Brain microvascular endothelial cell (primary cell): ENCODE measurements at regions not wholly inside any gene's neighbourhood (a gene's known extent, or its start where the extent isn't known, plus 50 kb on each side); places are given as distances from the start of the nearest gene placed in this dataset.

Experiments used
- DNase-seq: peaks from one replicate; pipeline ENCODE4 v3.0.0-alpha.2; 2020
- H3K27ac ChIP-seq: fragments of 250-450 bp; sonication (Bioruptor Pico); 2 replicates; pipeline ENCODE4 v1.5.1; 2020; ENCODE audit warnings: mild to moderate bottlenecking, moderate library complexity
- H3K27me3 ChIP-seq: fragments of 250-450 bp; sonication (Bioruptor Pico); replicated peaks from 2 replicates; pipeline ENCODE4 v1.5.1; 2020; ENCODE audit warnings: mild to moderate bottlenecking
- H3K36me3 ChIP-seq: fragments of 250-450 bp; sonication (Bioruptor Pico); replicated peaks from 2 replicates; pipeline ENCODE4 v1.5.1; 2020; ENCODE audit warnings: mild to moderate bottlenecking
- H3K4me3 ChIP-seq: 2 replicates; pipeline ENCODE4 v1.5.1; 2011; ENCODE audit warnings: low read depth, mild to moderate bottlenecking, control low read depth, low read length, moderate library complexity
- in situ Hi-C: cut with HindIII; loops from 2 replicates; pipeline ENCODE4 v1.10.0; 2017; ENCODE audit warnings: low sequenced_read_pairs, low pct_ligation_motif_present
- TF ChIP-seq, protein P1 (sequence below): IDR thresholded peaks from 2 replicates; pipeline ENCODE4 v1.5.1; 2011; ENCODE audit warnings: low read depth, mild to moderate bottlenecking, moderate library complexity, low read length, control low read depth, inconsistent platforms; ENCODE audit errors: missing control alignments

GRCh38 chr19:31517224-31518180 is 168.3 kb upstream of the TSHZ3 start:
- in situ Hi-C loops, result no loop called here
- Histone ChIP-seq H3K27me3 (no peaks in the 10 kb centered on the region), H3K4me3 (no peak overlapping the region), H3K36me3 (no peaks in the 10 kb centered on the region), H3K27ac (no peak overlapping the region)
- TF ChIP-seq, protein P1, sequence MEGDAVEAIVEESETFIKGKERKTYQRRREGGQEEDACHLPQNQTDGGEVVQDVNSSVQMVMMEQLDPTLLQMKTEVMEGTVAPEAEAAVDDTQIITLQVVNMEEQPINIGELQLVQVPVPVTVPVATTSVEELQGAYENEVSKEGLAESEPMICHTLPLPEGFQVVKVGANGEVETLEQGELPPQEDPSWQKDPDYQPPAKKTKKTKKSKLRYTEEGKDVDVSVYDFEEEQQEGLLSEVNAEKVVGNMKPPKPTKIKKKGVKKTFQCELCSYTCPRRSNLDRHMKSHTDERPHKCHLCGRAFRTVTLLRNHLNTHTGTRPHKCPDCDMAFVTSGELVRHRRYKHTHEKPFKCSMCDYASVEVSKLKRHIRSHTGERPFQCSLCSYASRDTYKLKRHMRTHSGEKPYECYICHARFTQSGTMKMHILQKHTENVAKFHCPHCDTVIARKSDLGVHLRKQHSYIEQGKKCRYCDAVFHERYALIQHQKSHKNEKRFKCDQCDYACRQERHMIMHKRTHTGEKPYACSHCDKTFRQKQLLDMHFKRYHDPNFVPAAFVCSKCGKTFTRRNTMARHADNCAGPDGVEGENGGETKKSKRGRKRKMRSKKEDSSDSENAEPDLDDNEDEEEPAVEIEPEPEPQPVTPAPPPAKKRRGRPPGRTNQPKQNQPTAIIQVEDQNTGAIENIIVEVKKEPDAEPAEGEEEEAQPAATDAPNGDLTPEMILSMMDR, result no peak
- DNase-seq, result no peak

- no peak overlapping the region for H3K27ac ChIP-seq
- H3K27me3 ChIP-seq, result no peaks in the 10 kb centered on the region
- no peak overlapping the region for H3K4me3 ChIP-seq
- DNase-seq, result no peak
- no peaks in the 10 kb centered on the region for H3K36me3 ChIP-seq
- in situ Hi-C loops, result no loop called here
- TF ChIP-seq, protein P1, result no peak
Observed at GRCh38 chr19:31518216-31519020, 169.2 kb upstream of the TSHZ3 start.

- DNase-seq, result no peak
- H3K36me3 ChIP-seq, result no peaks in the 10 kb centered on the region
- no peak overlapping the region for H3K27ac ChIP-seq
- no peak overlapping the region for H3K4me3 ChIP-seq
- in situ Hi-C loops, result no loop called here
- TF ChIP-seq, protein P1, result no peak
- no peaks in the 10 kb centered on the region for H3K27me3 ChIP-seq
Observed at GRCh38 chr19:31519256-31519655, 170.0 kb upstream of the TSHZ3 start.

DNA sequence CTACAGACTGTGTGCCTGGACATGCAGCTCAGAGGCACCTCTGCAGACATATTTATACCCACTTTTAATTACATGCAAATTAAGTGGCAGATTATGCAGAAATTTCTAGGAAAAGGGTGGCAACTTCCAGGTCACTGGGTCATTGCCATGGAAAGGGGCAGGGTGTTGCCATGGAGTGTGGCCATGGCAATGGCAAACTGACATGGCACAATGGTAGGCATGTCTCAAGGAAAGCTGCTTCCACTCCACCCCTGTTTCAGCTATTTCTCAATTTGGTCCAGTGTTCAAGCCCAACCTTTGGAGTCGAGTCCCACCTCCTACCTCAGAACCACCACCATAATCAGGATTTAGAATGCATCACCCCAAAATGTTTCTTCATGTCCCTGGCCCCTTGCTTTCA is 170.7 kb upstream of the TSHZ3 start:
- no peak overlapping the region for H3K4me3 ChIP-seq
- no peak for DNase-seq
- no peak overlapping the region for H3K27ac ChIP-seq
- TF ChIP-seq, protein P1, result no peak
- no peaks in the 10 kb centered on the region for H3K27me3 ChIP-seq
- H3K36me3 ChIP-seq, result no peaks in the 10 kb centered on the region
- in situ Hi-C loops, result no loop called here

GRCh38 chr19:31520633-31521032 is 171.4 kb upstream of the TSHZ3 start:
- TF ChIP-seq, protein P1, result no peak
- no peaks in the 10 kb centered on the region for H3K36me3 ChIP-seq
- H3K4me3 ChIP-seq, result no peak overlapping the region
- DNase-seq, result no peak
- H3K27me3 ChIP-seq, result no peaks in the 10 kb centered on the region
- H3K27ac ChIP-seq, result no peak overlapping the region
- in situ Hi-C loops, result no loop called here
